PC-3 (cell line): ENCODE measurements at regions not wholly inside any gene's neighbourhood (a gene's known extent, or its start where the extent isn't known, plus 50 kb on each side); places are given as distances from the start of the nearest gene placed in this dataset.

Experiments used
- ATAC-seq: fragments of 200-7000 bp; cut with Tn5 transposase; 2 replicates; pipeline ENCODE4 v1.9.1; 2020; ENCODE audit warnings: mild to moderate bottlenecking, moderate library complexity
- BruUV-seq: library from RNA; stranded (reverse); fragments of 400-500 nt; replicated peaks from 2 replicates; lab custom pipeline; 2021; lab: Mats Ljungman, UMichigan
- CTCF ChIA-PET: fragments of 300-600 bp; sonication (Branson Sonifier 250); formaldehyde crosslinking; loops from one replicate; lab custom pipeline; 2022; ENCODE audit warnings: antibody characterized with exemption; lab: Charles Lee
- POLR2A ChIA-PET: fragments of 300-600 bp; sonication (Branson Sonifier 250); formaldehyde crosslinking; loops from one replicate; lab custom pipeline; 2022; ENCODE audit warnings: antibody characterized with exemption; ENCODE audit not compliant: unreplicated experiment; lab: Charles Lee
- DNase-seq: peaks from one replicate; pipeline ENCODE4 v3.0.0-alpha.2; 2015
- H2AFZ ChIP-seq: fragments of 300-600 bp; sonication (generic); 2 replicates; pipeline ENCODE4 v1.6.0; 2016; ENCODE audit warnings: antibody characterized with exemption, low read length
- H3F3A ChIP-seq: fragments of 300-600 bp; sonication (generic); one replicate; pipeline ENCODE4 v1.6.0; 2017; ENCODE audit warnings: antibody characterized with exemption, low read length, control low read depth, mild to moderate bottlenecking; ENCODE audit not compliant: unreplicated experiment
- H3K27ac ChIP-seq: fragments of 300-600 bp; sonication (generic); 2 replicates; pipeline ENCODE4 v1.5.1; 2016; ENCODE audit warnings: mild to moderate bottlenecking, low read length
- H3K27me3 ChIP-seq: fragments of 300-600 bp; sonication (generic); 2 replicates; pipeline ENCODE4 v1.6.1; 2016; ENCODE audit warnings: low read length, mixed read lengths
- H3K36me3 ChIP-seq: fragments of 300-600 bp; sonication (generic); 2 replicates; pipeline ENCODE4 v1.6.1; 2016; ENCODE audit warnings: low read depth, mixed run types, low read length, mixed read lengths
- H3K4me1 ChIP-seq: fragments of 300-600 bp; sonication (generic); 2 replicates; pipeline ENCODE4 v1.5.1; 2016; ENCODE audit warnings: low read length; ENCODE audit not compliant: insufficient read depth
- H3K4me2 ChIP-seq: fragments of 300-600 bp; sonication (generic); 2 replicates; pipeline ENCODE4 v1.6.0; 2016; ENCODE audit warnings: low read length
- H3K4me3 ChIP-seq: fragments of 300-600 bp; sonication (generic); 2 replicates; pipeline ENCODE4 v1.5.1; 2016; ENCODE audit warnings: mild to moderate bottlenecking, low read length, mixed read lengths
- H3K79me2 ChIP-seq: fragments of 300-600 bp; sonication (generic); 2 replicates; pipeline ENCODE4 v1.6.1; 2017; ENCODE audit warnings: low read length, mixed read lengths
- H3K9ac ChIP-seq: fragments of 300-600 bp; sonication (generic); 2 replicates; pipeline ENCODE4 v1.6.0; 2016; ENCODE audit warnings: mild to moderate bottlenecking, low read length
- H3K9me2 ChIP-seq: fragments of 300-600 bp; sonication (generic); replicated peaks from 2 replicates; pipeline ENCODE4 v1.6.1; 2016; ENCODE audit warnings: mixed run types, low read length, mixed read lengths
- H3K9me3 ChIP-seq: fragments of 300-600 bp; sonication (generic); 2 replicates; pipeline ENCODE4 v1.6.1; 2016; ENCODE audit warnings: low read length, mixed read lengths
- H4K20me1 ChIP-seq: fragments of 300-600 bp; sonication (generic); 2 replicates; pipeline ENCODE4 v1.6.1; 2016; ENCODE audit warnings: low read length, mixed read lengths
- CTCF ChIP-seq: fragments of 300-600 bp; sonication (generic); conservative IDR thresholded peaks from 2 replicates; pipeline ENCODE4 v1.5.1; 2017; ENCODE audit warnings: antibody characterized with exemption, low read depth, mild to moderate bottlenecking, low read length
- EZH2 ChIP-seq: fragments of 300-600 bp; sonication (generic); IDR thresholded peaks from one replicate; pipeline ENCODE4 v1.6.1; 2017; ENCODE audit warnings: antibody characterized with exemption, mild to moderate bottlenecking, low read length; ENCODE audit not compliant: unreplicated experiment
- EZH2phosphoT487 ChIP-seq: fragments of 300-600 bp; sonication (generic); IDR thresholded peaks from 2 replicates; pipeline ENCODE4 v1.6.1; 2018; ENCODE audit warnings: mild to moderate bottlenecking, antibody characterized with exemption, low read length, borderline replicate concordance
- intact Hi-C: fragments of 100-400 bp; cut with micrococcal nuclease; formaldehyde crosslinking; loops from 2 replicates; pipeline ENCODE4 v1.9.0; 2023

- ChIA-PET CTCF (interaction anchor here (0.6 kb wide), 1 partner anchor 1515 kb away, joined by 3 read pairs; no protein-coding TSS in a partner anchor), POLR2A (no interaction called here)
- Histone ChIP-seq H3K27ac (no peak overlapping the region), H4K20me1 (no peaks in the 10 kb centered on the region), H2AFZ (no peak overlapping the region), H3K9me3 (no peaks in the 10 kb centered on the region), H3K9ac (no peak overlapping the region), H3K36me3 (no peaks in the 10 kb centered on the region), H3F3A (no peaks in the 10 kb centered on the region), H3K4me3 (0 out of 2 replicates have a peak overlapping the region, but pooled peaks have one; percentile 59), H3K4me1 (no peaks in the 10 kb centered on the region), H3K79me2 (no peaks in the 10 kb centered on the region), H3K27me3 (no peaks in the 10 kb centered on the region), H3K4me2 (peak overlapping the region; percentile 86), H3K9me2 (no peaks in the 10 kb centered on the region)
- TF ChIP-seq EZH2phosphoT487 (no peak), CTCF (no peak)
- intact Hi-C loops, result no loop called here
- no peak for DNase-seq
- no peak for ATAC-seq
- BruUV-seq, result no TSS peak
Observed at GRCh38 chr6:138571181-138571580, 71.9 kb upstream of the NHSL1 start.

GRCh38 chr6:138571585-138572166 is 72.4 kb upstream of the NHSL1 start:
- CTCF ChIA-PET, result no interaction called here
- Histone ChIP-seq H3F3A (no peaks in the 10 kb centered on the region), H2AFZ (peak overlapping the region; percentile 81), H3K36me3 (no peaks in the 10 kb centered on the region), H4K20me1 (no peaks in the 10 kb centered on the region), H3K9me3 (no peaks in the 10 kb centered on the region), H3K4me1 (no peaks in the 10 kb centered on the region), H3K4me3 (peak overlapping the region; percentile 59), H3K27me3 (no peaks in the 10 kb centered on the region), H3K27ac (no peak overlapping the region), H3K4me2 (peak overlapping the region; percentile 86), H3K79me2 (no peaks in the 10 kb centered on the region), H3K9ac (no peak overlapping the region), H3K9me2 (no peaks in the 10 kb centered on the region)
- BruUV-seq, result no TSS peak
- TF ChIP-seq CTCF (no peak), EZH2phosphoT487 (no peak)
- POLR2A ChIA-PET, result no interaction called here
- intact Hi-C loops, result no loop called here
- ATAC-seq (no peak), DNase-seq (no peak)

- no peaks in the 10 kb centered on the region for H3K9me3 ChIP-seq
- CTCF ChIA-PET, result interaction anchor here (0.7 kb wide), 1 partner anchor 197 kb away, joined by 3 read pairs; no protein-coding TSS in a partner anchor
- no TSS peak for BruUV-seq
Observed at GRCh38 chr6:138572167-138572875, 73.0 kb upstream of the NHSL1 start.

More at GRCh38 chr6:138572167-138572875, 73.0 kb upstream of the NHSL1 start:
- ATAC-seq (peak; percentile 87), DNase-seq (peak; percentile 73)
- Histone ChIP-seq H3K9ac (no peak overlapping the region), H3K27ac (no peak overlapping the region), H2AFZ (peak overlapping the region; percentile 81), H4K20me1 (no peaks in the 10 kb centered on the region), H3K4me1 (no peaks in the 10 kb centered on the region), H3F3A (no peaks in the 10 kb centered on the region), H3K4me2 (peak overlapping the region; percentile 86), H3K27me3 (no peaks in the 10 kb centered on the region), H3K79me2 (no peaks in the 10 kb centered on the region), H3K36me3 (no peaks in the 10 kb centered on the region), H3K9me2 (no peaks in the 10 kb centered on the region), H3K4me3 (peak overlapping the region; percentile 59)
- intact Hi-C loops, result no loop called here
- no peak for TF ChIP-seq EZH2phosphoT487
- no peak for TF ChIP-seq EZH2
- TF ChIP-seq CTCF, result no peak
- POLR2A ChIA-PET, result no interaction called here
